Hindlimb muscle (tissue), 1 donor: ENCODE measurements at regions not wholly inside any gene's neighbourhood (a gene's known extent, or its start where the extent isn't known, plus 50 kb on each side); places are given as distances from the start of the nearest gene placed in this dataset.

Experiments used
- DNase-seq: peaks from one replicate; pipeline ENCODE4 v3.0.0-alpha.2; 2013

DNA sequence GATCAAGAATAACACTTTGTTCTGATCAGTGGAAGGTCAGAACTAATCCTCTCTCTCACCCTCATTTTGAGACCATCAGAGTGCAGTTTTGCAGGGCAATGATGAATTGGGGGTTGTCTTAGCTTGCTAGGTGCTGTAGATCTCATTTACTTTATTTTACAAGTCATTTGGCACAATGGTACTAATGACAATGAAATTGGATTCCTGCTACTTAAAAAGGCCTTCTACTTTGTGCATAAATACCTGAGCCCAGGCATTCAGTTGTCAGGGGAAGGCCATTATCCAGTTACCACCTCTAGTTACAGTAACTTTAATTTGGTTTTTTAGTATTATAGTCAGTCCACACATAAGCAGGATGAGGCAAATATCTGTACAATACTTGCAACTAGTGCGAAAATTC is 240.0 kb downstream of the HDGFL1 start:
- no peak for DNase-seq

DNA sequence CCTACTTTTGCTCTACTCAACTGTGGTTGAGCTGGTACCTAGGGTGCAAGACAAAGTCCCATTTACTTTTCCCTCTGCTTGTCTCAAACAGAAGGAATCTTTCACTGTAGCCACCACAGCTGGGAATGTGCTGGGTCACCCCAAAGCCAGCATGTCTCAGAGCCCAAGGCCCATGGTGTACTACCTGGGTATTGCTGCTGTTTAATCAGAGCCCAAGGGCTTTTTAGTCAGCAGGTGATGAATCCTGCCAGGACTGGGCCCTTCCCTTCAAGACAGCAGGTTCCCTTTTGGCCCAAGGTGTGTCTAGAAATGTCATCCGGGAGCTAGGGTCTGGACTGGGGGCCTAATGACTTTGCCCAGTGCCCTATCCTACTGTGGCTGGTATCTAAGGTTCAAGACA is 249.8 kb downstream of the HDGFL1 start:
- no peak for DNase-seq

DNA sequence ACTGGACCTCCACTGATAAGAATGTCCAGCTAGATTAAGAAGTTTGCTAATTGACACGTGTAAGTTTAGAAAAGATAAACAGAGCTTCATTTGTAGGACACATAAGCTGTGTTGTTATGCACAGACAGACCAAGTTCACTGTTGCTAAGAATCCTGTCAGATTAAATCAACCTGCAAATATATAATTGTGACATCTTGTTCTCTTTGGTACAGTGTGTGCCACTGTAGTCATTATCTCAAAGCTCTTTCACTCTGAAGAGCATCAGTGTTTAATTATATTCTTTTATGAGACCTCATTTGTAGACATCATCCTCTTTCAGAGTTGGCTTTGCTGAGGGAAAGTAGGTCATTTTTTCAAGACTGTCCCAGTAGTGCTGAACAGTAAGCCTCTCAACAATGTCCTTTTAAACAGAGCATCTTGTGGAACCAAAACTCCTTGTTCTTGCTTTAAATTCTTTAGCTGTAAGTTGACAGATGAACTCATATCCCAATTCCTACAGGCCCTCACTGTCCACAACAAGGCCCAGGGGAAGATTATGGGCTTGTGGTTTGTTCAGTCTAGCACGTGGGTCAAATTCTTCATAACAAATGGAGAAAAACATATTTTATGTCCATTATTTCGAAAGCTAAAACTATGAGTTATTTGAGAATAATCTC is 252.4 kb downstream of the HDGFL1 start:
- DNase-seq = no peak

DNA sequence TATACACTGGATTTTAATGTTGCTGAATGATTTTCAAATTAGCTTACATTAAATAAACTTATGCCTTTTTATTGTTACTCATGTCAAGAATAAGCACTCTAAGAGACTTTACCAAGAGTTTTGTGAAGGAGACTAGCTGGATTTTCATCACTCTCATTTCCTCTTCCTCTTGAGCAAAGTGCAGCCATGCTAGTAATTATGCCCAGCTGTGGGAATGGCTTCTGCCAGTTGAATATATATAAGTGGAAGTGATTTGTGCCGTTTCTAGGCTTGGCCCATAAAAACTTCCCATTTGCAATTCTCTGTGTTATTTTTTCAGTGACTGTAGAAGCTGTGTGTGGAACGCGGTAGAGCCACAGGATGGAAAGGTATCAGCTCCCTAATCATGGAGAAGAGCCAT is 255.8 kb downstream of the HDGFL1 start:
- no peak for DNase-seq

DNA sequence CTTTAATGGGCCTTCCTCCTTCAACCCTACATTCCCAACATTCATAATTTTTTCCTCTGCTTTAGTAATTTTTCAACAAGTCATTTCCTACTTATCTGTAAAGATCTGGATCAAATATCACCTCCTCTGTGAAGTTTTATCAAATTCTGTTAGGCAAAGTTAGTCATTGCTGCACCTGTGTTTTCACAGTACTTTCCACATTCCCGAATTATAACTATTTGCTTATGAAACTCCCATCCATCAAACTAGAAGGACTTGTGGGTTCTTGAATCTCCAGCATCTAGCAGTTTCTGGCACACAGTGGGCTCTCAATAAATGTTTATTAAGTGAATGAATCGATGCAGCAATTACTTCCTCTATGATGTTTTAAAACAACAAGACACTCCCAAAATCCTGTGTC is 257.6 kb downstream of the HDGFL1 start:
- no peak for DNase-seq

DNA sequence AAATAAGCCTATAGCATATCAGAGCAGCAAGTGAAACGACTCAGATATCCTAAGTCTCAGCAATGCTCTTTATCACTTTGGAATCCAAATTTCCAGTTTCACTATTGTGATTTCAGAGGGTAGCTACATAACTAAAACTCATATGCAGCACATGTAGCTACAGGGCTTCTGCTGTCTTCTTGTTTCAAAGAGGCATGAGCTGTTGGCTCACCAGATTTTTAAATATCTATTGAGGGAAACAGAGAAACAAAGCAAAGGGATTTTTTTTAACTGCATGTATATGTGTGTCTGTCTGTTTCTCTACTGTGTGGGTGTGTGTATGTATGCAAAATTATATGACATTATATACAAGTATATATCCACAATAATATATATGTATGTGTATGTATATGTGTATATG is 258.4 kb downstream of the HDGFL1 start:
- DNase-seq = no peak

DNA sequence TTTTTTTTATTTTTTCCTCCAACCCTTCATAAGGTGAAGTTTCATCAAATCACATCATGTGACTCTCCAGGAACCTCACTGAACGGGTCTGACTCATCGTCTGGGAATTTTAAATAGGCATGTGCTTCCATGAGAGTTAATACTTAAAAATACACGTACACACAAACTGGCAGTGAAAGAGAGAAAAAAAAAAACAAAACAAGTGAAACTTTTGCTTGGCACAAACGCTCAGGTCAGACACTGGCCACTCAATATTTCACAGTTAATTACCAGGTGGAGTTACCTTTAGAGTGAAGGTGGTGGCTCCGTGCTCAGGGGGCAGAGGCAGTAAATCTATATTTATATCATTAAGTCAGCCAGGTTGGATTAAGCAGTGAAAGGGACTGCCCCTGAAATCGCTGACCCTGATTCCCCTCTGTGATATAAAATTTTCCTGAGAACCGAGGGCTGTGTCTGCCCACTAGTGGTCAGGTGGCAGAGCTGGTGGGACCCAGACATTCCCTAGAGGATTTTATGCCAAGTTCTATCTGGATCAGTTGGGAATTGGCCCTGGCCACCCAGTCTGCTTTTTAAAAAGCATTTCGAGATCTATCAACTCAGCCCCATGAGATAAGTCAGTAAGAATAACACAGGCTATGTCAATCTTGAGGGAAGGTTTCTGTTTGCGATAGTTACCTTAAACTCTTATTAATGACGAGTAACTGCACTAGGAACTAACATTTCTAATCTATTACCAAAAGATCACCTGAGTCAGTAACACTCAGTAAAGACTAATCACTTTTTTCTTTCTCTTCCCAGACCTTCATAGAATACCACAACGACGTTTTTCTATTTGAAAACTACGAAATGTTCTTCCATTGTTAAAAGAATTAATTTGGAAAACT is 259.1 kb downstream of the HDGFL1 start:
- DNase-seq = peak; percentile 55

DNA sequence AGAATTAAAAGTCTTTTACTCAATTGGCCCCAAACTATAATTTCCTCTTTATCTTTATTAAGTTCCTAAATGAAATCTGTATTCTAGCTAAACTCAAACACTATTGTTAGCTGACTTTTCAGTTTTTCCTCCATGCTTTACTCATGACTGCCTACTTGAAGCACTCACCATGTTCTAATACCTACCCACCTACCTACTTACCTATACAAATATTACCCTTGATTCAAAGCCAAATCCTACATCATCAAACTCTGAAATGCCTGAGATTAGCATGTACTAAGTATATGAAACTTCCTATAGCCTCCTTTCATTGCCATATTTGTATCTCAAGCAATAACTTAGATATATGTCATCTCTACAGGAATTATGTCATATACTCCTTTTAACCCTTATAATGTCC is 259.7 kb downstream of the HDGFL1 start:
- no peak for DNase-seq

DNA sequence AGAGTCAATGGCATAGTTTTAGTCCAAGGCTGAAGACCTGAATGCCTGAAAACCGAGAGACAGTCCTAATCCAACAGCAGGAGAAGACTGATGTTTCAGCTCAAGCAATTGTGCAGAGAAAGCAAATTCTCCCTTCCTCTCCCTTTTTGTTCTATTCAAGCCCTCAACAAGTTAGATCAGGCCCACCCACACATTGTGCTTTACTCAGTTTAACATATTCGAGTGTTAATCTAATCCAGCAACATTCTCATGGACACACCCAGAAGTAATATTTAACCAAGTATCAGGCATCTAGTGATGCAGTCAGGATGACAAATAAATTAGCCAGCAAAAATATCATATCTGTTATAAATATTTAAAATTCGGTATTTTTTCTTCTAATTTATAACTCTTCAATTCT is 261.1 kb downstream of the HDGFL1 start:
- no peak for DNase-seq

DNA sequence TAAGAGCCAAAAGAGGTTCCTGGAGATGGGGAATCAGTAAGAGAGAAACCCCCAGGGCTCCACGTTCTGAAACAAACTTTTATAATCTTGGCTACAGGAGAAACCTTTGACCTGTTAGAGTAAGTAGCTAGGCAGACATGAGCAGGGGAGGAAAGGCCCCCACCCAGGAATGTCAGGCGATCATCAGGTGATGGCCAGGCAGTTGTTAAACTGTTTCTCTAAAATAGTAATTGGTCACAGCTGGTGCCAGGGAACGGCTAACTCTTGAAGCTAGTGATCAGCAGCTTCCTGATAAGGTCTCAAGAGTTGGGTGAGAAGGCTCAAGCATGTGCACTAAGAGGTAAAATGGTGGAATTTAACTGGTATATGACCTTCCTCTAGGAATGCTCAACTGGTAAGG is 263.8 kb downstream of the HDGFL1 start:
- no peak for DNase-seq

DNA sequence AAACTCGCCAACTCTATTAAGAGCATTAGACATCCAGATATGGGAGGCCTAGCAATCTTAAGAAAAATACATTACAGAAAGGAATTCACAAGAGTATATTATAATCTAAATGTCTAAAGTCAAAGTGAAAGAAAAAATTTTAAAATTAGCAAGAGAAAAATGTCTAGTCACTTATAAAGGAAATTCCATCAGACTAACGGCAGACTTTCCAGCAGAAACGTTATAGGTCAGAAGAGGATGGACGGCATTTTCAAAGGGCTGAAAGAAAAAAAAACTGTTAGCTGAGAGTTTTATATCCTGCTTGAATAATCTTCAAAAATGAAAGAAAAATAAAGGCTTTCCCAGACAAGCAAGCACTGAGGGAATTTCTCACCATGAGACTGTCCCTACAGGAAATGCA is 269.0 kb downstream of the HDGFL1 start:
- DNase-seq = no peak

DNA sequence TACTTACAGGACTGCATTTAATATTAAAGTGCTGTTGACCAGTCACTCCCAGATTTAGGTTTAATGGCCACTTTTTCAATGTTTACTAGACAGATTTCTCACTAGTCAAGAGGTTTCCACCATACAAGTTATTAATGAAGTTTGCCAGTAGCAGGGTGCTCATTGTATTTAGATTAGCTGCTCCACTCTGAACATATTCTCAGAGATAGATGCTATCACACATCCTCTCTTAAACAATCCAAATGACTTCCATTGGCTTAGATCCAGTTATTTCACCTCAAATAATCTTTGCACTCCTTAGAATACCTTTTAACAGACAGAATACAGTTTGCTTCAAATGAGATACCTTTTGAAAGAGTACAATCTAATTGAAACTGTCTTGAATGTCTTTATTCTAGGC is 276.1 kb downstream of the HDGFL1 start:
- DNase-seq = no peak

DNA sequence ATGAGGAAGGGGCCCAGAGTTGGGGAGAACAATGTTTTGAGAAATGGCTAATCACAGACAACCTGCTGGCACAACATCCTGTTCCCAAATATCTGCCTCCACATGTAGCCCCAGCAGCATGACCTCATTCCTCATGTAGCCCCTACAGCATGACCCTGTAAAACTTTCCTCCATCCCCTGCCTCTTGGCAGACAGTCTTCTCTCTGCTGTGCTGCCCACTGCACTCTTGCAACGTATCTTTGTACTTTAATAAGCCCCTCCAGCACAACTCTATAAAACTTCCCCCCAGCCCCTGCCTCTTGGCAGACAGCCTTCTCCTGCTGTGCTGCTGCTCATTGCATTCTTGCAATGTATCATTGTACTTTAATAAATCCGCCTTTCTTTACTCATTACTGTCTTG is 278.8 kb downstream of the HDGFL1 start:
- no peak for DNase-seq

DNA sequence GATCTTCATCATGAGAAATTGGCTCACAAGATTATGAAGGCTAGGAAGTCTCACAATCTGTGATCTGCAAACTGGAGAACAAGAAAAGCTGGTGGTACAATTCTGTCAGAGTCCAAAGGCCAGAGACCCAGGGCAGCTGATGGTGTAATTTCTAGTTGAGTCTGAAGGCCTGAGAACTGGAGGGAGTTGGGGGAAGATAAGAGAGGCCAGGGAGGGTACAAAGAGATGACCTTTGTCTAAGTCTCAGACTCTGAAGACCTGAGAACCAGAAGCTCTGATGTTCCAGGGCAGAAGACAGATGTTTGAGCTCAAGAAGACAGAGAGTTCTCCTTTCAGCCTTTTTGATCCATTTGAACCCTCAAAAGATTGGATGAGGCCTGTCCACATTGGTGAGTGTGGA is 280.6 kb downstream of the HDGFL1 start:
- no peak for DNase-seq

DNA sequence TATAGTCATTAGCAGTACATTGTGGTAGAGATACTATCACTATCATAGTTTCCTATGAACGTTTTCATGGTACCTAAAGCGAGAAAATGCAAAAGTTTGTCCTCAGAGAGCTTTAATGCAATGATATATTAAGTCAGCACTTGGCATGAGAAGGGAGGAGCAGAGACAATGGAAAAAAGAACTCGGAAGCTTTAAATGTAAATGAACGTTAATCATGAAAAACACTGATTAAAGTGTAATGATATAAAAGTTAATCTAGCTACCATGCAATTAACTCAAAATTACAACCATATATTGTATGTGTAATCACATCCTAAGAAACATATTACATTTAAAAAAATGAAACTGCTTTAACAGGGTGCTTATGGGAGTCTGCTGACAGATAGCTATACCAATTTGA is 282.7 kb downstream of the HDGFL1 start:
- no peak for DNase-seq

DNA sequence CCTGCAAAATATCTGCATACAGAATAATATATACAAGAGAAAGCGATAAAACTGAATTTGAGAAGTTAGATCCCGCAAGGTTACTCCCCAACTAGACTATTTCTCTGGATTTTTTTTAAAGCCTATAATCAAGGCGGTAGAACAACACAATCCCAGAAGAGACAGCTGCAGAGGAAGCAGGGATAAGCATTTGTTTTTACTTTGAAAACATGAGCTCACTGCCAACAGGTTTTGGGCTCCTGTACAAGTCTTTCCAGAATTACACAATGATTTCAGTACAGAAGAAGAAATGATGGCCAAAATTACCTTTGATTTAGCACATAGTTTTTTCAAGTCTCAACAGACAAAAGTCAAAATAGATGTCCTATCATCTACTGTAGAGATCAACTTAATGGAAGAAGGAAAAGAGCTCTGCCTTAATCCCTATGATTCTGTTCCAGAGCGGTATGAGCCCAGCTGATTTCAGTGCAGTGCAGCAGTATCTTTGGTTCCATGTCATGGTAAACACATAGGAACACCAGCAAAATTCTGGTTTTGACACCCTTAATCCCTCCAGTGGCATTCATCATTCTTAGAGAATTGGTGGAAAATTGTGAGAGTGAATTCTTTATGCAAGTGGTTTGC is 304.3 kb downstream of the HDGFL1 start:
- peak; percentile 50 for DNase-seq

DNA sequence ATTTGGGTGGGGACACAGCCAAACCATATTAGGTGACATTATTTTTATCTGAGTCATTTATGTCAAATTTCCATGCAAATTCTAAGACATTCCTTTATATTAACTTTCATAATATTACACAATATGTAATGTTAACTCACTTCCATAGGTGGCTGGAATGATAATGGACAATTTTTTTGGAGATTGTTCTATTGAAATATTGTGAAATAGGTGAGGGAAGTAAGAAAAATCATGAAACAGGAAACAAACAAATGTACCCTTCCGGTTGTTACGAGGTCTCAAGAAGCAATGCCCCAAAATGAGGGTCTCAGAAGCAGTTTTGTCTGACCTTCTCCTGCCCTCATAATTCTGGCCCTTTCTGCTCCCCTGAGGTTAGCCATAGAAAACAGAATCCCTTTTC is 306.5 kb downstream of the HDGFL1 start:
- no peak for DNase-seq

DNA sequence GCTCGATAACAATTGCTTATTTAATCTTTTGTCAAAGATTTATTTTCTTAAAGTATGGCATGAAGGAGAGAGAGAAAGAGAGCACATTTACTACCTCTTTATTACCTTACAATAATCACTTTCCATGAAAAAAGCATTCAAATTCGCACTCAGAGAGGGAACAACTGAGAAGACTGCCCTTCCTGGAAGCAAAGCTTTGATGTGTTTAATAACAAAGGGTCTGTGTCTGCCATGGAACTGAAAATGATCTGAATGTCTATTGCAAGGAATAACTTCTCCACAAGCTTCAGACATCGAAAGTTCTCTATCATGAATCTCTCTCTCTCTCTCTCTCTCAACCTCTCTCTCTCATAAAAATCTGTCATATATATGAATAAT is 308.9 kb downstream of the HDGFL1 start:
- DNase-seq = no peak

DNA sequence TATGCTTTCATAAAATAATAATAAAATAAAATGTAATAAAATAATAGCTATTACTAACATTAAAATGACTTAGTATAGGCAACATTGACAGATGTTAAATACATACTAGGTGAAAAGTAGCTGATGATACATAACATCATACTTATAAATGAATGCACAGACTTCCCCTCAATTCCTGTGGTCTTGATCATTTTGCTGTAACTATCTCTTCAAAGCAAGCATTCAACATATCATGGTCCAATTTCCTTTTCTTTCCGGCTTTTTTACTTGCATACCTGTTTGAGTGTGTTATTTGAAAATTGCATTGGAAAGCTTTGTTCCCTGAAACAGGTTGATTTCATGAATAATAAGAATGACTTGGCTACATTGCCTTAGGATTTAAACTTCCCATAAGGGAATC is 309.3 kb downstream of the HDGFL1 start:
- DNase-seq = no peak

DNA sequence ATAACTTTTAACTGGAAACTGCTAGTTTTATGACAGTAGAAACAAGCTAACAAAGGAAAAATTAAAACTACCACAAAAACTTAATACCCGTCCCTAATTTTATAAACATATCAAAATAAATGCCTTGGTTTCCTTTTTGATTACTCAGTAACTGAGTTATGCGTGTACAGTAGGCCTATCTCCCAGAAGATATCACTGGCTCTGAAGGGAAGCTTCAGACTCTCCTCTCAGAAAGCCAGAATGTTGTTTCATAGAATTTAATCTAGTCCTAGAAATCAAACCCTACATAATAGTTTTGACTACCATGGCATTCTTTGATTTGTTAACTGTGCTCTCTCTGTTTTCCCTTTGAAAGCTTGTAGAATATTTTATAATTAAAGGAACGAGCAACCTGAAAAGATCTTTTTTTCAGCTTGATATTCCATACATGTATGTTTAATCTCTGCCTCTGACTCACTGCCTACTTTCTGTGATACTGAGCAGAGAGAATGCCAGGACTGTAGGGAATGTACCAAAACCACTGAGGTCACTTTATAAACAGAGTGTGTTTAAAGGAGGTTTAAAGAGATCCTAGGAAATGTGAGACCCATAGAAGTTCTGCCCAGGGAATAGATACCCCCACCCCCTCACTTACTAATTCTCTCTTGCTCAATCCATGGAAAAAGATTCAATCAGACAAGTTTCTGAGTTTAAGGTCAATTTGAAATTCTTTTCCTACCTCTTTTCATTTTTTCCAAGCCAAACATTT is 311.5 kb downstream of the HDGFL1 start:
- DNase-seq = no peak

DNA sequence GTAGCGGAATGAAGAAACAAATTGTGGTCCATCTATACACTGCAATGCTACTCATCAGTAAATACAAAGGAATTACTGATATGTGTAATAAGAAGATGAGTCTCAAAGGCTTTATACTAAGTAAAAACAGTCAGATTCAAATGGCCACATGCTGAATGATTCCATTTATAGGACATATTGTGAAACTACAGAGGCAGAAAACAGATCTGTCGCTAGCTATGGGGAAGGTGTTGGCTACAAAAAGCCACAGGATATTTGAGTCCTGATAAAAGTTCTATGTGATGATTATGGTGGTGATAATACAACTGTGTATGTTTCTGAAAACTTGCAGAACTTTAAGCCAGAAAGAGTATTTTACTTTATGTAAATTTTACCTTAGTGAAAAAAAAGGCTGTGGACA is 313.2 kb downstream of the HDGFL1 start:
- no peak for DNase-seq

DNA sequence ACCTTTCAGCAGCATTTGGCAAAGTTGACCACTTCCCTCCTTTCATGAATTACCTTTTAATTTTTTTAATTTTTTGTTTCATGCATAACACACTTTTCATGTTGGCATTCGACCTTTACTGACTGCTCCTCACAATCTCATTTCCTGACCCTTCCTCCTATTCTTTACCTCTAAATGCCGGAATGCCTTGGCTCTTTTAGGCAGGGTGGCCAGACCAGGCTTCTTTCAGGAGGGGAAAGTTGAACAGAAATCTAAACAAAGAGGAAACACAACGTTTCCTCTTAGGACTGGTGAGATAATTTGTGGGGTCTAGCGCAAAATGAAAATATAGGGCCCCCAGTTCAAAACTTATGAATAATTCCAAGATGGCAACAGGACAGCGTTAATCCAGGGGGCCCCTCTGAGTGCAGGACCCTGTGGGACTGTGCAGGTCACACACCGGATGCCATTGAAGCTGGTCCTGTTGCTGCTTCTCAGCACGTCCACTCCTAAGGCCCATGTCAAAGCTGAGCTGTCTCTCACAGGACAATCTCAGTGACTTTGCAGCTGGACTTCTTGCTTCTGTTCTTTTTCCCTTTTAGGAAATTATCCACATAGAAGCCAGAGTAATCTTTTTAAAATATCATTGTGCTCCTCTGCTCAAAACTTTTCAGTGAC is 313.8 kb downstream of the HDGFL1 start:
- DNase-seq = no peak

DNA sequence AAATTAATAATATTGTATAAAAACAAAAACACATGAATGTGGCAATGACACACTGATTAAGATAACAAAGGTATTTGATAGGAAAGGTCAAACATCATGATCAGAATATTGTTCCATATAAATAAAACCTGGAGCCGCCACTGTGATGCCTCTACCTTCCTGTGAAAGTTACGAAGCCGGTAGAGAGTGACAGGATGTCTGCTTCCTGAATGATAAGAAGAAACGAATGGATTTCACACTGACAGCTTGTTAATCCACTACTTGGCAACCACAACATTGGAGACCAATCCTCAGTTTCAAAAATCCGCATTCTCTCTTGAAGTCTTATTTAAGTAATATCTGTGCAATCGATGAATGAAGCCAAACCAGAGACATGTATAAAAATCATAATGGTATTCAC is 315.1 kb downstream of the HDGFL1 start:
- DNase-seq = no peak
